T-helper 17 cell (primary cell): ENCODE measurements at regions not wholly inside any gene's neighbourhood (a gene's known extent, or its start where the extent isn't known, plus 50 kb on each side); places are given as distances from the start of the nearest gene placed in this dataset.
"Not testable (repeated sequence)": the region's sequence is repeated elsewhere in the genome, so short reads cannot be mapped to it uniquely, and the experiment has no call there.

Source experiments
- ATAC-seq: fragments of 150-1000 bp; cut with Tn5 transposase; 2 replicates; pipeline ENCODE4 v1.10.0; 2021; ENCODE audit warnings: mild to moderate bottlenecking, moderate library complexity
- DNase-seq, 3 donors: peaks; one replicate each; pipeline versions ENCODE4 v3.0.0 to v3.0.0-alpha.2; 2020 to 2021
- H3K9me3 ChIP-seq: one replicate; pipeline ENCODE4 v1.7.0; 2013; ENCODE audit warnings: low read length, mild to moderate bottlenecking; ENCODE audit not compliant: control insufficient read depth, poor library complexity, severe bottlenecking
- H3K27ac Mint-ChIP-seq: one replicate; pipeline ENCODE4 v1.8.0; 2022; ENCODE audit warnings: mild to moderate bottlenecking, moderate library complexity, mixed read lengths
- H3K27me3 Mint-ChIP-seq: one replicate; pipeline ENCODE4 v1.8.0; 2022; ENCODE audit warnings: mixed read lengths
- H3K36me3 Mint-ChIP-seq: one replicate; pipeline ENCODE4 v1.8.0; 2022; ENCODE audit warnings: low read depth, mixed read lengths
- H3K4me1 Mint-ChIP-seq: one replicate; pipeline ENCODE4 v1.8.0; 2022; ENCODE audit warnings: mild to moderate bottlenecking, mixed read lengths
- H3K4me3 Mint-ChIP-seq: one replicate; pipeline ENCODE4 v1.8.0; 2022; ENCODE audit warnings: mild to moderate bottlenecking, moderate library complexity, mixed read lengths

DNA sequence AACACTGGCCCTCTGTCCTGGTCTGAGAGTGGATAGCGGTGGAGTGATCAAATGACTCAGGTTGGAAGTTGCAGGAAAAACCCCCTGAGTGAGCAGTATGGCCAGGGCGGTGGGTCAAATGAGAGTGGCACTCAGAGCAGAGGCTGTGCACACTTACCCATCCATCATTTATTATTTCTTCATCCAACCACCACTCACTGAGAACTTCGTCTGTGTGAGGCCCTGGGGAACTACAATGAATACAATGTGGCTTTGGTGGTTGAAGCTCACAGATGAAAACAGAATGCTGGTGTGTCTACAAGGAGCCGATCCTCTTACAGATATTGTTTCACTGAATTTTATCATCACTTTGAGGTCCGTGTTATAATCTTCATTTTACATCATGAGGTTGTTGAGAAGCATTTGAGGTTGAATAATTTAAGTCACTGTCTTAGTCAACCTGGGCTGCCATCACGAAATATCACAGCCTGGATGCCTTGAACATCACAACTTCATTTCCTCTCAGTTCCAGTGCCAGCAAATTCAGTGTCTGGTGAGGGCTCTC lies 73.4 kb upstream of the ID2 start:
- no peaks in the 10 kb centered on the region for H3K9me3 ChIP-seq
- ATAC-seq (peak; percentile 73), DNase-seq (no peak)
- Mint-ChIP-seq H3K27ac (no peak overlapping the region), H3K4me1 (peaks cover 6% of the 10 kb centered on the region), H3K4me3 (no peak overlapping the region), H3K27me3 (no peaks in the 10 kb centered on the region), H3K36me3 (no peaks in the 10 kb centered on the region)

DNA sequence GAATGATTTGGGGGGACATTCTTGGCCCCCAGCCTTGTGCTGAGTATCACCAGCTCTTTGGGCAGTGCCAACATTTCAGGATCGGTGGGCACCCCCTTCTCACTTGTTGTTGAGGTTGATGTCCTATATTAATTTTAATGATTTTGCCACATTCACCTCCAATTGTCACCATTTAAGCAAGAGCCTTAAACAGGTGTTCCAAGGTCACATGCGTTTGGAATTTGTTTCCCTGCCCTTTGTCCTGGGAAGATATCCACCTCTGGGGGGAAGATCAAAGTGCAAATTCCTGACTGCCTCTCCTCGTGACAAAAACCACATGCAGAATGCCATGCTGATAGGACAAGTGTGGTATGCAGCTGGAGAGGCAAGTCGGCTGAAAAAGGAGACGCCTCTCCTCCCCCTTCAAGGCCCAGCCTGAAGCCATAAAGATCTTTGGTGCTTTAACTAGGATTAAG lies 72.5 kb upstream of the ID2 start:
- no peaks in the 10 kb centered on the region for H3K27me3 Mint-ChIP-seq
- no peaks in the 10 kb centered on the region for H3K9me3 ChIP-seq
- H3K4me1 Mint-ChIP-seq = peaks cover 6% of the 10 kb centered on the region
- H3K36me3 Mint-ChIP-seq = no peaks in the 10 kb centered on the region
- no peak overlapping the region for H3K27ac Mint-ChIP-seq
- ATAC-seq (no peak), DNase-seq (no peak)
- no peak overlapping the region for H3K4me3 Mint-ChIP-seq

DNA sequence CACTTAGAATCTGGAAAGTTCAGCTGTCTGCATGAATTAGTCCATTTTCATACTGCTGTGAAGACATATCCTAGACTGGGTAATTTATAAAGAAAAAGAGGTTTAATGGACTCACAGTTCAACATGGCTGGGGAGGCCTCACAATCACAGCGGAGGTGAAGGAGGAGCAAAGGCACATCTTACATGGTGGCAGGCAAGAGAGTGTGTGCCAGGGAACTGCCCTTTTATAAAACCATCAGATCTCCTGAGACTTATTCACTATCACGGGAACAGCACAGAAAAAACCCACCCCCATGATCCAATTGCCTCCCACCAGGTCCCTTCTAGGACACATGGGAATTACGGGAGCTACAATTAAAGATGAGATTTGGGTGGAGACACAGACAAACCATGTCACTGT lies 71.1 kb upstream of the ID2 start:
- not testable (repeated sequence) for H3K36me3 Mint-ChIP-seq, ATAC-seq, H3K9me3 ChIP-seq, H3K4me3 Mint-ChIP-seq, H3K27me3 Mint-ChIP-seq, DNase-seq, H3K27ac Mint-ChIP-seq, H3K4me1 Mint-ChIP-seq

DNA sequence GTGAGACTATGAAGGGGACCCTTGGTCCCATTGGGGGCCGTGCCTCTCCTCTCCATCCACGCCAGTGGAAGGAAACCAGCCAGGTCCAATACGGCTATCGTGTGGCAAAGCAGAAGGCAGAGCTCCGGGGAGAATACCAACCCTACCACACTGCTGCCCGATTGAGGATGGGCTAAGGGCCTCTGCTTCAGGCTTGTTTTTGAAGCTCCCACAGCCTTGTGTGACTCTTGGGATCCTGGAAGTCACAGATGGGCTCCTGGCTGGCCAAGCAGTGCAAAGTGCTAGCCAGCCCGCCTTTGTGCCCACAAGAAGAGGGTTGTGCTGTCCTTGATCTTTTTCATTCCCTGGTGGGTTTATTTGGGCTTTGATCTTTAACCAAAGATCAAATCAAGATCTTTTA lies 70.6 kb upstream of the ID2 start:
- DNase-seq (no peak), ATAC-seq (no peak)
- H3K9me3 ChIP-seq = no peaks in the 10 kb centered on the region
- Mint-ChIP-seq H3K36me3 (no peaks in the 10 kb centered on the region), H3K4me1 (peaks cover 9% of the 10 kb centered on the region), H3K4me3 (no peak overlapping the region), H3K27me3 (no peaks in the 10 kb centered on the region), H3K27ac (no peak overlapping the region)

DNA sequence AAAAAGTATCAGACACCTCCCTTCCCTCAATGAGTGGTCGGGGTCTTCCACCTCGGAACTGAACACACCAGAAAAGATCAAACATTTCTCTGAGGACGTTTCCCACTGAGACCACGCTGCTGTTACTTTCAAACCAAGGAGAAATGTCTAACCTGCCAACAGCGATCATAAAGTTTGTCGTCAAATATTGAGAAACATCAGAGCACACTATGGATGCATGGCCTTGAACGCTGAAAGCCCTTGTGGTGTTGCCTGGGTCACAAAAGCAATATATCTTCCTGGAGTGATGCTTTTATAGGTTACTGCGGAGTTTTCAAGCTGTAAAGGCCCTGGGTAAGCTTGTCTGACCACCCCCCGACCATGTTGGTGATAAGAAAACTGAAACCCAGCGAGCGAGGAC lies 70.2 kb upstream of the ID2 start:
- Mint-ChIP-seq H3K4me3 (no peak overlapping the region), H3K4me1 (peaks cover 9% of the 10 kb centered on the region), H3K27me3 (no peaks in the 10 kb centered on the region), H3K36me3 (no peaks in the 10 kb centered on the region), H3K27ac (no peak overlapping the region)
- H3K9me3 ChIP-seq = no peaks in the 10 kb centered on the region
- no peak for ATAC-seq
- no peak for DNase-seq

DNA sequence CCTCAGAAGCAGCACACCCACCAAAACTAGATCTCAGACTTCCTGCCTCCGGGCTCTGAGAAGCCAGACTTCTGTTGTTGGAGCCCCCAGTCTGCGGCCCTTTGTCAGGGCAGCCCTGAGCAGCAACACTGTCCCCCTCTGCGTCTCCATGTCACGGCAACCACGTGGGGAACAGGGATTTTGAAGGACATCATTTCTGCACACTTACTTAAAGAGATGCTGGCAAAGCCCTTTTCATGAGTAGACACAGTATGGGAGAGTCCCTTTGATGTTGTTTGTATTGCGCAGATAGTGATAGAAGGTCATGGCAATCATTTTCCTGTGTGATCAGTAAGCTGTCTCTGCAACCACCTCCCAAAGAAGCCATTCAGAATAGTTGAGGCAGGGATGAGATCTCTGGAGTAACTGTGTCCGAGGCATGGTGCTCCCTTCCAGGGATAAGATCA lies 69.1 kb upstream of the ID2 start:
- H3K27ac Mint-ChIP-seq = no peak overlapping the region
- H3K36me3 Mint-ChIP-seq = no peaks in the 10 kb centered on the region
- ATAC-seq = no peak
- DNase-seq = no peak
- H3K27me3 Mint-ChIP-seq = no peaks in the 10 kb centered on the region
- no peak overlapping the region for H3K4me3 Mint-ChIP-seq
- H3K4me1 Mint-ChIP-seq = peaks cover 6% of the 10 kb centered on the region
- no peaks in the 10 kb centered on the region for H3K9me3 ChIP-seq

DNA sequence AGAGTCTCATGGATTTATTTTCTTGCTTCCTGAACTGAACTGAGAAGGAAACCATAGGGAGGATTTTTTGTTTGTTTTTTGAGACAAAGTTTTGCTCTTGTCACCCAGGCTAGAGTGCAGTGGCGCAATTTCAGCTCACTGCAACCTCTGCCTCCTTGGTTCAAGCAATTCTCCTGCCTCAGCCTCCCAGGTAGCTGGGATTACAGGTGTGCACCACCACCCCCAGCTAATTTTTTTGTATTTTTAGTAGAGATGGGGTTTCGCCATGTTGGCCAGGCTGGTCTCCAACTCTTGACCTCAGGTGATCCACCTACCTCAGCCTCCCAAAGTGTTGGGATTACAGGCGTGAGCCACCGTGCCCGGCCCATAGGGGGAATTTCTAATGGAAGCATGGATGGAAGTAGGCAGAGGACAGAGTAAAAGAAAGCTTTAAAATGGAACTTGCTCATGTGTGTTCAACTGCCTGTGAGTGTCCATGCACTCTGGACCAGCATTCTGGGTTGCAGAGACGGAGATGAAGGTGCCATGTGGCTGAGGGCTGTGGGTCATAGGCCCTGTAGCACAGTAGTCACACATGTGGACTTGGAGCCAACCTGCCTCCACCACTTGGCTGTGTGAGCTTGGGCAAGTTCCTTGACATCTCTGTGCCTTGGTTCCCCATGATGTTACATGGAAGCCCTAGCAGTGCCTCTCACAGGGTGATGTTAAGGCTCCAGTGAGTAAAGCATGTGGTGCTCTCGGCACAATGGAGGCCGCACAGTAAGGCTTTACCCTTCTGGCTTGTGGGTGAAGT lies 68.5 kb upstream of the ID2 start:
- not testable (repeated sequence) for H3K9me3 ChIP-seq, ATAC-seq, H3K4me3 Mint-ChIP-seq, H3K36me3 Mint-ChIP-seq, DNase-seq, H3K27ac Mint-ChIP-seq, H3K4me1 Mint-ChIP-seq, H3K27me3 Mint-ChIP-seq

DNA sequence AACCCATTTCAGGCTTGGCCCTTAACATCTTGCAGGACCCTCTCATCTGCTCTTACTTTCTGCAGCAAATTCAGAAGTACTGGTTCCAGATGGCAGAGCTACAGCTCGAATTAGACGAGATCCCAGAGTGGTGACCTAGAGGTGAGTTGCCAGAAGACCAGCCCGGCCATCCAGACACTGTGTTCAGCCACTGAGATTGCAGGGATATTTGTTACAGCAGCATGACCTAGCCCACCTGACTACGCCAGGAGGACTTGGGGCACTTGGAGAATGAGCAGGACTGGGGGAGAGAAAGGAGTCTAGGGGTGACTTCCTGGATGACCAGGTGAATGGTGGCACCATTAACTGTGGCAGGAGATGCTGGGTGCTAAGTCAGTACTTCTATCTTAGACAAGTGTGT lies 67.2 kb upstream of the ID2 start:
- H3K36me3 Mint-ChIP-seq = no peaks in the 10 kb centered on the region
- H3K27me3 Mint-ChIP-seq = peaks cover 2% of the 10 kb centered on the region
- no peak for DNase-seq
- H3K9me3 ChIP-seq = no peaks in the 10 kb centered on the region
- no peak for ATAC-seq
- H3K4me1 Mint-ChIP-seq = peaks cover 6% of the 10 kb centered on the region
- H3K4me3 Mint-ChIP-seq = no peak overlapping the region
- H3K27ac Mint-ChIP-seq = no peak overlapping the region

DNA sequence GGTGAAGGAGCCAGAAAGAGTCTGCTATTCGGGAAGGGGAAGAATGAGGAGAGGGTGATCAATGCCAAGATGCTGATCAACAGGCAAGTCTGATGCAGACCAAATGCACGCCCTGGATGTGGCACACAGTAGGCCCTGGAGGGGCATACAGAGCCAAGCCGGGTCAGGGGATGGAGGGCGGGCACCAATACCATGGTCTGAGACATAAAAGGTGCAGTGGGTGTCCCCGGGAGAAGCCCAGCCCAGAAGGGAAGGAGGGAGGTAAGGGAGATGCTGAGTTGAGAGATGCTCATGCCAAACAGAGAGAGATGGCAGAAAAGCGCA lies 66.6 kb upstream of the ID2 start:
- Mint-ChIP-seq H3K4me3 (no peak overlapping the region), H3K27me3 (peaks cover 6% of the 10 kb centered on the region), H3K27ac (no peak overlapping the region), H3K4me1 (peaks cover 6% of the 10 kb centered on the region), H3K36me3 (no peaks in the 10 kb centered on the region)
- DNase-seq (no peak), ATAC-seq (no peak)
- H3K9me3 ChIP-seq = no peaks in the 10 kb centered on the region

DNA sequence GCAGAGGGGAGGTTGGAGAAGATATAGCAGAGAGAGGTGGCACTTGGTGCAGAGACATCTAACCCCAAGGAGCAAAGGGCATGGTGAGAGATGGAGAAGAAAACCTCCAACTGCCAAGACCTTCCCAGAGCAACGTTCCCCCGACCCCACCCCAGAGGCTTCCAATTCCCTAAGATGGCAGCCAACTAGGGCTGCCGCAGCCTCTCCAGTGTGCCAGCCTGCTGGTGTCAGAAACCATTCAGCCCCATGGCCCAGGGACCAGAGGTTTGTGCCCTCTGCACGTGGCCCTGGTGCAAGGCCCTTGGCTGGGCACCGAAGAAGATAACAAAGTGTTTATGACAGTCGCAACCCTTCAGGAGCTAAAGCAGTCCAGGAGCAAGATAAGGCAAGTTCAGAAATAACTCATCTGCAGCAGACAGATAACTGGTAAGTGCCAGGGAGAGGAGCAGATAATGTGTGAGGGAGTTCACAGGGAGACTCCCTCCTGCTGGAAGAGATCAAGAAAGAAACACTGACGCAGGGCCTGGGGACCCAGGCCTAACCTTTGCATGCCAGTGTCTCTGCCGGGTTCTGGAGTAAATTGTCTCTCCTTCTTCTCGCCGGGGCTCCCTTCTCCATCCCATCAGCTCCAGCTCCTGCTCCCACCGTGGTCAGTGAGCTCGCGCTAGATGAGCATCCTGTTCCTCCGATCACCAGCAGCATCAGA lies 66.1 kb upstream of the ID2 start:
- peaks cover 6% of the 10 kb centered on the region for H3K4me1 Mint-ChIP-seq
- H3K27me3 Mint-ChIP-seq = peaks cover 6% of the 10 kb centered on the region
- no peak overlapping the region for H3K4me3 Mint-ChIP-seq
- ATAC-seq (no peak), DNase-seq (no peak)
- H3K9me3 ChIP-seq = no peaks in the 10 kb centered on the region
- H3K27ac Mint-ChIP-seq = no peak overlapping the region
- H3K36me3 Mint-ChIP-seq = no peaks in the 10 kb centered on the region

DNA sequence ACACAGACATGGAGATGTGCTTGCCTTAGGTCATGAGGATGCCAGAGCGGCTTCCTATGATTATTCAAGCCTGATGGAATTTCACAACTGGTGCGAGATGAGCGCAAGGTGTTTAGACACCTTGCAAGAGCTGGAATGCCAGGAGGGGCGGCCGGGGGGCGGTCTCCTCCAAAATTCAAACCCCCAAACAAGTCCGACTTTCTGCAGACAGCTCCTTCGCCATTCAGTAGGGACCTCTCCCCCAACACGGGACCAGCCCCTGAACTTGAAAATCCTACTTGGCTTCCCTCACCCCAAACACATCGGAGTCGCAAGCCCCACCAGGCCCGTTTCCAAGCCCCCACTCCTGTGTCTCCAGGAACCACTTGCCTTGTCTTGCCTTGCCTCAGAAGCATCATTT lies 64.8 kb upstream of the ID2 start:
- no peak for DNase-seq
- peaks cover 6% of the 10 kb centered on the region for H3K4me1 Mint-ChIP-seq
- no peaks in the 10 kb centered on the region for H3K36me3 Mint-ChIP-seq
- H3K9me3 ChIP-seq = no peaks in the 10 kb centered on the region
- H3K4me3 Mint-ChIP-seq = no peak overlapping the region
- ATAC-seq = no peak
- no peak overlapping the region for H3K27ac Mint-ChIP-seq
- peaks cover 6% of the 10 kb centered on the region for H3K27me3 Mint-ChIP-seq

DNA sequence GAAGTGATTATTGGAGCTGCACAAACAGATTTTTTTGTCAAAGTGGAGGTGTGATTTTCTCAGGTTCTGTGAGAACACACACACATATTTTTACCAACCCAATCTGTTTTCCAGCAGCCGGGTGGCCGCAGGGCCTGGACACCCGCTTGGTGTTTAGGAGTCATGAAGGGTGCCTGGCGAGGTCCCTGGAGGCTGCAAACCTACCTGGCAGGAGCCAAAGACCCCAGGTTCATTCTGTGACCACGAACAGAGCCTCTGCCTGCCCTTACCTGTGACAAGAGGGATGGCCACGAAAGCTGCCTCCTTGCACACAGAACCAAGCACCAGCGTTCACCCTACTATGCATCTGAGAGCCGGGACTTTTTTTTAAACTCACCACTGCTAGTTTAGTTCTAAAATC lies 64.3 kb upstream of the ID2 start:
- ATAC-seq (no peak), DNase-seq (no peak)
- H3K9me3 ChIP-seq = no peaks in the 10 kb centered on the region
- Mint-ChIP-seq H3K4me3 (no peak overlapping the region), H3K27ac (no peak overlapping the region), H3K36me3 (no peaks in the 10 kb centered on the region), H3K27me3 (peaks cover 6% of the 10 kb centered on the region), H3K4me1 (peaks cover 7% of the 10 kb centered on the region)

DNA sequence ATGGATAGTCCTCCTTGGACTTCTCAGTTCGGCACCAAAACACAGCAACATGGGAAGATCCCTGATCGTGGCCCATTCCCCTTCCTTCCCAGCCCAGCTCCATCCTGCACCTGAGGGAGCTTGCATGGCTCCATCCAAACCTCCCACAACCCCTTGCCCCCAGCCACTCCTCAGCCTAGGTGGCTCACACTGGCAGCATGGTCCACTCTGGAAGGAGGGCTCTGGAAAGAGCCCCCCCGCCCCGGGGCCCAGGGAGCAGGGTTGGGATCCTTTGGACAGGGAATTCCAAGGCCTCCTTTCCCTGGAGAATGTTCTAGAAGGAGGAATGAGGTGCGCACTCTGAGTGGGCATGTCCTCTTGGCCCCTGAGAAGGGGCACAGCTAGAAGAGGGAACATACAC lies 62.8 kb upstream of the ID2 start:
- no peaks in the 10 kb centered on the region for H3K9me3 ChIP-seq
- ATAC-seq (no peak), DNase-seq (no peak)
- peaks cover 13% of the 10 kb centered on the region for H3K4me1 Mint-ChIP-seq
- no peak overlapping the region for H3K4me3 Mint-ChIP-seq
- H3K27ac Mint-ChIP-seq = no peak overlapping the region
- peaks cover 12% of the 10 kb centered on the region for H3K27me3 Mint-ChIP-seq
- peaks cover 7% of the 10 kb centered on the region for H3K36me3 Mint-ChIP-seq
